ENCODE measurements at regions not wholly inside any gene's neighbourhood (a gene's known extent, or its start where the extent isn't known, plus 50 kb on each side); places are given as distances from the start of the nearest gene placed in this dataset.

- H3F3A ChIP-seq (ENCODE audit: insufficient read depth) = no peaks in the 10 kb centered on the region
- no peaks in the 10 kb centered on the region for H4K20me1 ChIP-seq (ENCODE audit: insufficient read depth)
- no peaks in the 10 kb centered on the region for H3K36me3 ChIP-seq (ENCODE audit: low read depth)
- in situ Hi-C loops (cut with MboI) = no loop called here
- no peak overlapping the region for H3K9ac ChIP-seq
- H3K9me3 ChIP-seq (ENCODE audit: low read depth) = no peaks in the 10 kb centered on the region
- no peak for DNase-seq
- H3K27ac ChIP-seq = no peak overlapping the region
- no peaks in the 10 kb centered on the region for H3K9me2 ChIP-seq (ENCODE audit: insufficient read depth)
- WGBS, 2 experiments (ENCODE audit: low coverage in 1 of 2, low lambda C conversion rate in 2 of 2, missing lambda C conversion rate in 2 of 2) = 32 to 37% methylated on average over 5 of the region's 5 CpGs
- no peak overlapping the region for H2AFZ ChIP-seq
- no peak overlapping the region for H3K4me2 ChIP-seq (ENCODE audit: unreplicated experiment)
- H3K4me3 ChIP-seq = no peak overlapping the region
- TF ChIP-seq EZH2 (IDR thresholded peaks at IDR 0.05; ENCODE audit: insufficient read depth, poor library complexity, severe bottlenecking) (no peak), EZH2phosphoT487 (IDR thresholded peaks at IDR 0.05; ENCODE audit: insufficient read depth, low read depth) (no peak)
- H3K79me2 ChIP-seq (ENCODE audit: insufficient read depth) = no peaks in the 10 kb centered on the region
- H3K4me1 ChIP-seq (ENCODE audit: insufficient read depth) = no peaks in the 10 kb centered on the region
- no peaks in the 10 kb centered on the region for H3K27me3 ChIP-seq (replicated peaks; ENCODE audit: insufficient read depth)
Measured at GRCh38 chr13:85366759-85367417, 432.3 kb downstream of the SLITRK6 start.

DNA sequence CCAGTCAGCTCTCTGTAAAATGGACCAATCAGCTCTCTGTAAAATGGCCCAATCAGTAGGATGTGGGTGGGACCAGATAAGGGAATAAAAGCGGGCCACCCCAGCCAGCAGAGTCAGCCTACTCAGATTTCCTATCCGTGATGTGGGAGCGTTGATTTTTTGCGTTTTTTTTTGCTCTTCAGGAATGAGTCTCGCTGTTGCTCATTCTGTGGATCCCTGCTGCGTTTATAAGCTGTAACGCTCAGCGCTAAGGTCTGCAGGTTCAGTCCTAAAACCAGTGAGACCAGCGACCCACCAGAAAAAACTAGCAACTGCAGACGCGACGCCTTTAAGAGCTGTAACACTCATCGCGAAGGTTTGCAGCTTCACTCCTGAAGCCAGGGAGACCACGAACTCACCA lies 435.7 kb downstream of the SLITRK6 start:
- no peaks in the 10 kb centered on the region for H3K9me2 ChIP-seq (ENCODE audit: insufficient read depth)
- H3K36me3 ChIP-seq (ENCODE audit: low read depth) = no peaks in the 10 kb centered on the region
- in situ Hi-C loops (cut with MboI) = no loop called here
- no peak overlapping the region for H3K4me2 ChIP-seq (ENCODE audit: unreplicated experiment)
- DNase-seq = no peak
- no peak overlapping the region for H3K27ac ChIP-seq
- no peaks in the 10 kb centered on the region for H3F3A ChIP-seq (ENCODE audit: insufficient read depth)
- no peak overlapping the region for H3K9ac ChIP-seq
- H4K20me1 ChIP-seq (ENCODE audit: insufficient read depth) = no peaks in the 10 kb centered on the region
- no peak overlapping the region for H3K4me3 ChIP-seq
- TF ChIP-seq EZH2phosphoT487 (IDR thresholded peaks at IDR 0.05; ENCODE audit: insufficient read depth, low read depth) = no peak
- no peak for TF ChIP-seq EZH2 (IDR thresholded peaks at IDR 0.05; ENCODE audit: insufficient read depth, poor library complexity, severe bottlenecking)
- H3K79me2 ChIP-seq (ENCODE audit: insufficient read depth) = no peaks in the 10 kb centered on the region
- peaks cover 2% of the 10 kb centered on the region for H3K9me3 ChIP-seq (ENCODE audit: low read depth)
- H3K4me1 ChIP-seq (ENCODE audit: insufficient read depth) = no peaks in the 10 kb centered on the region
- H2AFZ ChIP-seq = no peak overlapping the region
- H3K27me3 ChIP-seq (replicated peaks; ENCODE audit: insufficient read depth) = no peaks in the 10 kb centered on the region
- WGBS, 2 experiments (ENCODE audit: low coverage in 1 of 2, low lambda C conversion rate in 2 of 2, missing lambda C conversion rate in 2 of 2) = 67 to 71% methylated on average over 15 of the region's 15 CpGs

GRCh38 chr13:85362980-85363379 lies 436.2 kb downstream of the SLITRK6 start:
- H3K27me3 ChIP-seq (replicated peaks; ENCODE audit: insufficient read depth) = no peaks in the 10 kb centered on the region
- WGBS, 2 experiments (ENCODE audit: low coverage in 1 of 2, low lambda C conversion rate in 2 of 2, missing lambda C conversion rate in 2 of 2) = 47 to 60% methylated on average over 8 to 29 of the region's 29 CpGs
- H3K9me3 ChIP-seq (ENCODE audit: low read depth) = peaks cover 2% of the 10 kb centered on the region
- no peaks in the 10 kb centered on the region for H4K20me1 ChIP-seq (ENCODE audit: insufficient read depth)
- H3K4me1 ChIP-seq (ENCODE audit: insufficient read depth) = no peaks in the 10 kb centered on the region
- H3K9ac ChIP-seq = no peak overlapping the region
- H2AFZ ChIP-seq = no peak overlapping the region
- no peak overlapping the region for H3K4me2 ChIP-seq (ENCODE audit: unreplicated experiment)
- no peaks in the 10 kb centered on the region for H3F3A ChIP-seq (ENCODE audit: insufficient read depth)
- no peaks in the 10 kb centered on the region for H3K79me2 ChIP-seq (ENCODE audit: insufficient read depth)
- TF ChIP-seq EZH2 (IDR thresholded peaks at IDR 0.05; ENCODE audit: insufficient read depth, poor library complexity, severe bottlenecking) (no peak), EZH2phosphoT487 (IDR thresholded peaks at IDR 0.05; ENCODE audit: insufficient read depth, low read depth) (no peak)
- H3K9me2 ChIP-seq (ENCODE audit: insufficient read depth) = no peaks in the 10 kb centered on the region
- no peaks in the 10 kb centered on the region for H3K36me3 ChIP-seq (ENCODE audit: low read depth)
- no peak overlapping the region for H3K27ac ChIP-seq
- no peak for DNase-seq
- H3K4me3 ChIP-seq = no peak overlapping the region
- in situ Hi-C loops (cut with MboI) = no loop called here

- Histone ChIP-seq H3K4me2 (ENCODE audit: unreplicated experiment) (no peak overlapping the region), H3K27ac (no peak overlapping the region), H3K36me3 (ENCODE audit: low read depth) (no peaks in the 10 kb centered on the region), H3F3A (ENCODE audit: insufficient read depth) (no peaks in the 10 kb centered on the region), H3K9me2 (ENCODE audit: insufficient read depth) (no peaks in the 10 kb centered on the region), H3K27me3 (replicated peaks; ENCODE audit: insufficient read depth) (no peaks in the 10 kb centered on the region), H2AFZ (no peak overlapping the region), H3K9me3 (ENCODE audit: low read depth) (no peaks in the 10 kb centered on the region), H3K9ac (no peak overlapping the region), H3K4me1 (ENCODE audit: insufficient read depth) (no peaks in the 10 kb centered on the region), H4K20me1 (ENCODE audit: insufficient read depth) (no peaks in the 10 kb centered on the region), H3K4me3 (no peak overlapping the region), H3K79me2 (ENCODE audit: insufficient read depth) (no peaks in the 10 kb centered on the region)
- TF ChIP-seq EZH2phosphoT487 (IDR thresholded peaks at IDR 0.05; ENCODE audit: insufficient read depth, low read depth) (no peak), EZH2 (IDR thresholded peaks at IDR 0.05; ENCODE audit: insufficient read depth, poor library complexity, severe bottlenecking) (no peak)
- DNase-seq = no peak
- in situ Hi-C loops (cut with MboI) = no loop called here
- WGBS, 2 experiments (ENCODE audit: low coverage in 1 of 2, low lambda C conversion rate in 2 of 2, missing lambda C conversion rate in 2 of 2) = 45 to 49% methylated on average over 5 of the region's 5 CpGs
Measured at GRCh38 chr13:85347251-85347650, 452.0 kb downstream of the SLITRK6 start.
